H1 (cell line): ENCODE measurements at regions not wholly inside any gene's neighbourhood (a gene's known extent, or its start where the extent isn't known, plus 50 kb on each side); places are given as distances from the start of the nearest gene placed in this dataset.

Experiments
- CTCF ChIA-PET: fragments of 300-600 bp; sonication (Branson Sonifier 250); formaldehyde crosslinking; loops from one replicate; lab custom pipeline; 2021; ENCODE audit not compliant: partially characterized antibody; lab: Charles Lee
- POLR2A ChIA-PET: fragments of 300-600 bp; sonication (Branson Sonifier 250); formaldehyde crosslinking; loops from one replicate; lab custom pipeline; 2021; ENCODE audit warnings: inconsistent platforms; ENCODE audit not compliant: partially characterized antibody; lab: Charles Lee
- DNase-seq, 2 experiments: peaks; one replicate each; pipeline versions ENCODE4 v3.0.0 to v3.0.0-alpha.2; 2010 to 2022; ENCODE audit warnings: low spot score in 2 of 2, low read depth in 1 of 2, mixed read lengths in 1 of 2
- FAIRE-seq: peaks from 2 replicates; lab custom pipeline; 2011; peaks lifted over from hg19 to GRCh38; lab: Jason Lieb, UNC
- H2AFZ ChIP-seq: 2 replicates; pipeline ENCODE4 v1.8.1; 2012; ENCODE audit warnings: low read length, inconsistent platforms
- H2AK5ac ChIP-seq: 2 replicates; pipeline ENCODE4 v1.6.1; 2013; ENCODE audit warnings: low read depth, low read length
- H2BK120ac ChIP-seq: replicated peaks from 2 replicates; pipeline ENCODE3; 2013; ENCODE audit warnings: low read depth, low read length, inconsistent platforms
- H2BK12ac ChIP-seq: 2 replicates; pipeline ENCODE4 v1.6.1; 2013; ENCODE audit warnings: low read depth, low read length
- H2BK15ac ChIP-seq: 2 replicates; pipeline ENCODE4 v1.6.1; 2013; ENCODE audit warnings: low read length
- H2BK20ac ChIP-seq: 2 replicates; pipeline ENCODE4 v1.6.1; 2013; ENCODE audit warnings: low read length
- H2BK5ac ChIP-seq: 2 replicates; pipeline ENCODE4 v1.6.1; 2013; ENCODE audit warnings: low read depth, low read length
- H3K14ac ChIP-seq: 2 replicates; pipeline ENCODE4 v1.6.1; 2013; ENCODE audit warnings: inconsistent platforms; ENCODE audit not compliant: insufficient read length
- H3K18ac ChIP-seq: 2 replicates; pipeline ENCODE4 v1.6.1; 2013; ENCODE audit warnings: low read length; ENCODE audit errors: extremely low read depth
- H3K23ac ChIP-seq: 2 replicates; pipeline ENCODE4 v1.6.1; 2013; ENCODE audit warnings: inconsistent platforms; ENCODE audit not compliant: insufficient read length
- H3K23me2 ChIP-seq: 2 replicates; pipeline ENCODE4 v1.6.1; 2013; ENCODE audit warnings: low read depth, low read length
- H3K27ac ChIP-seq: 2 replicates; pipeline ENCODE4 v1.6.1; 2011; ENCODE audit warnings: low read depth, low read length, inconsistent platforms
- H3K27me3 ChIP-seq, 4 experiments: replicated peaks in 1 of 4; 1 replicate in 1 of 4; 2 replicates in 3 of 4; pipeline versions ENCODE4 v1.6.1 to v1.8.1; 2011 to 2013; ENCODE audit warnings: low read length in 3 of 4, mild to moderate bottlenecking in 3 of 4, inconsistent platforms in 2 of 4, mixed read lengths in 2 of 4, moderate library complexity in 1 of 4; ENCODE audit not compliant: control insufficient read depth in 3 of 4, insufficient read depth in 3 of 4; ENCODE audit errors: extremely low read depth in 1 of 4
- H3K36me3 ChIP-seq, 4 experiments: 2 replicates each; pipeline versions ENCODE4 v1.6.1 to v1.8.1; 2011 to 2013; ENCODE audit warnings: mild to moderate bottlenecking in 4 of 4, low read length in 3 of 4, moderate library complexity in 2 of 4, control low read depth in 1 of 4, inconsistent platforms in 1 of 4; ENCODE audit not compliant: insufficient read depth in 4 of 4, control insufficient read depth in 2 of 4
- H3K4ac ChIP-seq: replicated peaks from 2 replicates; pipeline ENCODE3; 2013; ENCODE audit warnings: low read length, low read depth, mixed read lengths, inconsistent platforms; ENCODE audit not compliant: insufficient read length
- H3K4me1 ChIP-seq, 4 experiments: replicated peaks in 1 of 4; 1 replicate in 1 of 4; 2 replicates in 3 of 4; pipeline versions ENCODE4 v1.6.1 to v1.8.1; 2011 to 2013; ENCODE audit warnings: low read length in 3 of 4, inconsistent platforms in 2 of 4, mixed read lengths in 1 of 4; ENCODE audit not compliant: insufficient read depth in 4 of 4, control insufficient read depth in 3 of 4
- H3K4me2 ChIP-seq, 2 experiments: 2 replicates each; pipeline versions ENCODE4 v1.6.1 to v1.8.1; 2011 to 2013; ENCODE audit warnings: low read depth in 2 of 2, low read length in 2 of 2, control low read depth in 1 of 2, inconsistent platforms in 1 of 2, mild to moderate bottlenecking in 1 of 2; ENCODE audit not compliant: insufficient read depth in 1 of 2
- H3K4me3 ChIP-seq, 4 experiments: fragments of 200-600, 300-600 bp in 1 of 4; sonication (generic), shearing (Covaris generic), sonication (Bioruptor Twin) in 1 of 4; 2 replicates each; pipeline versions ENCODE4 v1.5.1 to v1.8.1; 2011 to 2016; ENCODE audit warnings: low read length in 4 of 4, low read depth in 3 of 4, control low read depth in 2 of 4, inconsistent platforms in 2 of 4, mild to moderate bottlenecking in 2 of 4, mixed read lengths in 1 of 4, moderate library complexity in 1 of 4; ENCODE audit not compliant: insufficient read depth in 2 of 4; ENCODE audit errors: extremely low read depth in 1 of 4
- H3K56ac ChIP-seq: replicated peaks from 2 replicates; pipeline ENCODE3; 2013; ENCODE audit warnings: low read depth, mild to moderate bottlenecking, mixed read lengths, low read length, inconsistent platforms; ENCODE audit not compliant: insufficient read length
- H3K79me1 ChIP-seq: 2 replicates; pipeline ENCODE4 v1.6.1; 2013; ENCODE audit warnings: low read depth, low read length, control low read depth
- H3K79me2 ChIP-seq, 2 experiments: 2 replicates each; pipeline versions ENCODE4 v1.6.1 to v1.8.1; 2012 to 2013; ENCODE audit warnings: low read length in 2 of 2, mild to moderate bottlenecking in 2 of 2, inconsistent platforms in 1 of 2; ENCODE audit not compliant: insufficient read depth in 2 of 2, control insufficient read depth in 1 of 2
- H3K9ac ChIP-seq, 4 experiments: replicated peaks in 1 of 4; 1 replicate in 1 of 4; 2 replicates in 3 of 4; pipeline versions ENCODE4 v1.6.1 to v1.8.1; 2011 to 2013; ENCODE audit warnings: low read depth in 3 of 4, low read length in 3 of 4, control low read depth in 2 of 4, mild to moderate bottlenecking in 2 of 4, moderate library complexity in 2 of 4, inconsistent platforms in 1 of 4; ENCODE audit errors: extremely low read depth in 1 of 4
- H3K9me3 ChIP-seq, 2 experiments: 2 replicates each; pipeline versions ENCODE4 v1.6.1 to v1.8.1; 2012 to 2013; ENCODE audit warnings: mild to moderate bottlenecking in 2 of 2, moderate library complexity in 2 of 2, control low read depth in 1 of 2, inconsistent platforms in 1 of 2, low read depth in 1 of 2, low read length in 1 of 2, mixed read lengths in 1 of 2; ENCODE audit not compliant: insufficient read depth in 2 of 2
- H4K20me1 ChIP-seq, 2 experiments: replicated peaks in 1 of 2; 2 replicates each; pipeline versions ENCODE3 to v1.8.1; 2011 to 2013; ENCODE audit warnings: inconsistent platforms in 2 of 2, low read length in 2 of 2, mild to moderate bottlenecking in 1 of 2; ENCODE audit not compliant: insufficient read depth in 2 of 2, control insufficient read depth in 1 of 2
- H4K5ac ChIP-seq: 2 replicates; pipeline ENCODE4 v1.6.1; 2013; ENCODE audit warnings: low read length, low read depth, mixed read lengths, inconsistent platforms; ENCODE audit not compliant: insufficient read length
- H4K8ac ChIP-seq: 2 replicates; pipeline ENCODE4 v1.8.0; 2013; ENCODE audit warnings: mild to moderate bottlenecking, moderate library complexity, low read length, inconsistent platforms; ENCODE audit not compliant: insufficient read depth; ENCODE audit errors: extremely low read depth
- H4K91ac ChIP-seq: replicated peaks from 2 replicates; pipeline ENCODE3; 2013; ENCODE audit warnings: low read length, mixed read lengths, inconsistent platforms; ENCODE audit not compliant: insufficient read length
- ATF2 ChIP-seq: IDR thresholded peaks from 2 replicates; pipeline ENCODE4 v1.6.1; 2012; ENCODE audit warnings: low read length, inconsistent platforms
- BACH1 ChIP-seq: IDR thresholded peaks from 2 replicates; pipeline ENCODE4 v1.6.1; 2012; ENCODE audit warnings: low read length, improper control_type of control experiment
- CHD1 ChIP-seq: IDR thresholded peaks from 2 replicates; pipeline ENCODE4 v1.6.1; 2012; ENCODE audit warnings: low read depth, low read length, improper control_type of control experiment
- EGR1 ChIP-seq: IDR thresholded peaks from 2 replicates; pipeline ENCODE4 v1.6.1; 2011; ENCODE audit warnings: low read depth, low read length, borderline replicate concordance
- MAFK ChIP-seq: IDR thresholded peaks from 2 replicates; pipeline ENCODE4 v1.6.1; 2012; ENCODE audit warnings: low read depth, mild to moderate bottlenecking, improper control_type of control experiment, low read length
- POLR2AphosphoS5 ChIP-seq: IDR thresholded peaks from 2 replicates; pipeline ENCODE4 v1.6.1; 2011; ENCODE audit warnings: low read depth, low read length
- SRF ChIP-seq: IDR thresholded peaks from 2 replicates; pipeline ENCODE4 v1.6.1; 2011; ENCODE audit warnings: mild to moderate bottlenecking, low read depth, low read length, moderate library complexity
- USF2 ChIP-seq: IDR thresholded peaks from 2 replicates; pipeline ENCODE4 v1.6.1; 2011; ENCODE audit warnings: low read length, improper control_type of control experiment
- WGBS, 2 experiments: shearing (Covaris generic) in 1 of 2; methylation state at CpG; one replicate each; pipeline versions ENCODE4 v1.1.6 to v1.1.7; 2013 to 2015; ENCODE audit warnings: low lambda C conversion rate in 2 of 2, mixed read lengths in 2 of 2, inconsistent platforms in 1 of 2, low coverage in 1 of 2, missing lambda C conversion rate in 1 of 2; ENCODE audit not compliant: insufficient replicate concordance in 2 of 2, insufficient coverage in 1 of 2, insufficient read length in 1 of 2; ENCODE audit errors: extremely low coverage in 1 of 2, missing lambda C conversion rate in 1 of 2; 5-methylcytosine and 5-hydroxymethylcytosine counted together

GRCh38 chr4:138107023-138107422 is 135.1 kb downstream of the SLC7A11 start:
- no peak overlapping the region for H2AK5ac ChIP-seq
- H3K9ac ChIP-seq, result no peak overlapping the region
- H3K27me3 ChIP-seq, result no peaks in the 10 kb centered on the region
- 91% methylated on average over 4 of the region's 4 CpGs; no CpG with 5 or more reads in 1 of the 2 experiments for WGBS, 2 experiments
- H3K4ac ChIP-seq, result no peak overlapping the region
- H3K23ac ChIP-seq, result no peak overlapping the region
- FAIRE-seq, result no peak
- no peak overlapping the region for H2BK120ac ChIP-seq
- H3K14ac ChIP-seq, result no peak overlapping the region
- peaks cover 12 to 15% of the 10 kb centered on the region in 2 experiments for H3K9me3 ChIP-seq
- no peak overlapping the region for H3K4me2 ChIP-seq
- H3K36me3 ChIP-seq, result peaks cover 0 to 6% (median 2%) of the 10 kb centered on the region in 4 experiments; a peak in 3 of 8 replicates
- H4K20me1 ChIP-seq, result no peaks in the 10 kb centered on the region
- H4K8ac ChIP-seq, result no peak overlapping the region
- H3K23me2 ChIP-seq, result no peaks in the 10 kb centered on the region
- H3K79me1 ChIP-seq, result no peaks in the 10 kb centered on the region
- no peak overlapping the region for H3K27ac ChIP-seq
- CTCF ChIA-PET, result interaction anchor here (1.3 to 2.3 kb wide), 4 partner anchors 9 to 37 kb away, joined by 3 to 10 read pairs (median 4); no protein-coding TSS in a partner anchor
- no peak overlapping the region for H2AFZ ChIP-seq
- H2BK15ac ChIP-seq, result no peak overlapping the region
- H4K91ac ChIP-seq, result no peak overlapping the region
- H2BK5ac ChIP-seq, result no peak overlapping the region
- H3K56ac ChIP-seq, result no peak overlapping the region
- H3K18ac ChIP-seq, result no peak overlapping the region
- no peak for DNase-seq
- 0 out of 2 replicates have a peak overlapping the region, but pooled peaks have one; percentile 13 for H2BK12ac ChIP-seq
- H3K79me2 ChIP-seq, result no peaks in the 10 kb centered on the region
- peaks cover 0 to 6% (median 5%) of the 10 kb centered on the region in 4 experiments; a peak in 2 of 7 replicates for H3K4me1 ChIP-seq
- TF ChIP-seq ATF2 (no peak), POLR2AphosphoS5 (no peak), SRF (no peak), EGR1 (no peak), USF2 (no peak), BACH1 (no peak), CHD1 (no peak), MAFK (no peak)
- H3K4me3 ChIP-seq, result no peak overlapping the region
- H4K5ac ChIP-seq, result no peak overlapping the region
- POLR2A ChIA-PET, result no interaction called here
- no peak overlapping the region for H2BK20ac ChIP-seq
